DOHH2 (cell line): ENCODE measurements at regions not wholly inside any gene's neighbourhood (a gene's known extent, or its start where the extent isn't known, plus 50 kb on each side); places are given as distances from the start of the nearest gene placed in this dataset.

Source experiments
- EZH2phosphoT487 ChIP-seq: fragments of 200-600 bp; sonication (generic); IDR thresholded peaks from 2 replicates; pipeline ENCODE4 v1.6.1; 2017; ENCODE audit warnings: borderline replicate concordance, mild to moderate bottlenecking, antibody characterized with exemption, low read length, moderate library complexity, mixed read lengths
- TF ChIP-seq, protein P1 (sequence below): fragments of 200-600 bp; sonication (generic); IDR thresholded peaks from one replicate; pipeline ENCODE4 v1.5.1; 2014; ENCODE audit warnings: antibody characterized with exemption, mild to moderate bottlenecking, low read depth, low read length; ENCODE audit not compliant: poor library complexity, severe bottlenecking

DNA sequence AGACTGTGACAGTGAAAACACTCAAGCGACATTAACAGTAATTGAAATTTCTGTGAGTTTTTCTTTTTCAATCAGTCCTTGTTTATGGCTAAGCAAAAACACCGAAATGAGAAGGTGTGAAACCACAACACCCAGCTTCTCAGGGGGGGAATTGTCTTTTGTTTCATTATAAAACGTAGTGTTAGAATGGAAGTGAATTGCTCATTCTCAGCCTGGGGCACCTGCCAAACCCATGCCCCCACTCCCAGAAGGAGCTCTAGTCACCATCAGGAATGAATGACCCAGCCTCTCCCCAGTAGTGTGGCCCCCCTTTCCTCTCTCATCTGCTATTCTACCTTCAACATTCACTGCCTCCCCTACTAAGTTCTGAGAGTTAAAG, 185.8 kb upstream of the CFAP20DC start:
- TF ChIP-seq, protein P1, sequence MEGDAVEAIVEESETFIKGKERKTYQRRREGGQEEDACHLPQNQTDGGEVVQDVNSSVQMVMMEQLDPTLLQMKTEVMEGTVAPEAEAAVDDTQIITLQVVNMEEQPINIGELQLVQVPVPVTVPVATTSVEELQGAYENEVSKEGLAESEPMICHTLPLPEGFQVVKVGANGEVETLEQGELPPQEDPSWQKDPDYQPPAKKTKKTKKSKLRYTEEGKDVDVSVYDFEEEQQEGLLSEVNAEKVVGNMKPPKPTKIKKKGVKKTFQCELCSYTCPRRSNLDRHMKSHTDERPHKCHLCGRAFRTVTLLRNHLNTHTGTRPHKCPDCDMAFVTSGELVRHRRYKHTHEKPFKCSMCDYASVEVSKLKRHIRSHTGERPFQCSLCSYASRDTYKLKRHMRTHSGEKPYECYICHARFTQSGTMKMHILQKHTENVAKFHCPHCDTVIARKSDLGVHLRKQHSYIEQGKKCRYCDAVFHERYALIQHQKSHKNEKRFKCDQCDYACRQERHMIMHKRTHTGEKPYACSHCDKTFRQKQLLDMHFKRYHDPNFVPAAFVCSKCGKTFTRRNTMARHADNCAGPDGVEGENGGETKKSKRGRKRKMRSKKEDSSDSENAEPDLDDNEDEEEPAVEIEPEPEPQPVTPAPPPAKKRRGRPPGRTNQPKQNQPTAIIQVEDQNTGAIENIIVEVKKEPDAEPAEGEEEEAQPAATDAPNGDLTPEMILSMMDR = no peak
- TF ChIP-seq EZH2phosphoT487 = no peak
